ENCODE measurements at regions not wholly inside any gene's neighbourhood (a gene's known extent, or its start where the extent isn't known, plus 50 kb on each side); places are given as distances from the start of the nearest gene placed in this dataset.

DNA sequence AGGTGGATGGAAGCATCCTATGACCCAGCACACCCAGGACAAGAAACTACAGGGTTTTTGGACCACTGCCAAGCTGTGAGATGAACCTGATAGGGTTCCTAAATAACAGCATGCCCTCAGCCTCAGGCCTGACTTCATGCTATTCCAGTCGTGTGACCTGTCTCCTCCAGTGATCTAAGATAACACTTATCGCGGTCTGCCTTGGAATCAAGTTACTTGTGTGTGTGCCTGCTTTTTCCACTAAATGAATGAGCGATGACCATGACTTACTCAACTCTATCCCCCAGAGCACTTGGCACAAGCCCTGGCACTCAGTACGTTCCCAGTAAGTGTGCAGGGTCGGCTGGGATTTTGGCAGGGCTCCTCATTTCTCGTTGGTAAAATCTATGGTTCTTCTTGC lies 172.7 kb upstream of the TP63 start (continued):
- TF ChIP-seq, protein P1, sequence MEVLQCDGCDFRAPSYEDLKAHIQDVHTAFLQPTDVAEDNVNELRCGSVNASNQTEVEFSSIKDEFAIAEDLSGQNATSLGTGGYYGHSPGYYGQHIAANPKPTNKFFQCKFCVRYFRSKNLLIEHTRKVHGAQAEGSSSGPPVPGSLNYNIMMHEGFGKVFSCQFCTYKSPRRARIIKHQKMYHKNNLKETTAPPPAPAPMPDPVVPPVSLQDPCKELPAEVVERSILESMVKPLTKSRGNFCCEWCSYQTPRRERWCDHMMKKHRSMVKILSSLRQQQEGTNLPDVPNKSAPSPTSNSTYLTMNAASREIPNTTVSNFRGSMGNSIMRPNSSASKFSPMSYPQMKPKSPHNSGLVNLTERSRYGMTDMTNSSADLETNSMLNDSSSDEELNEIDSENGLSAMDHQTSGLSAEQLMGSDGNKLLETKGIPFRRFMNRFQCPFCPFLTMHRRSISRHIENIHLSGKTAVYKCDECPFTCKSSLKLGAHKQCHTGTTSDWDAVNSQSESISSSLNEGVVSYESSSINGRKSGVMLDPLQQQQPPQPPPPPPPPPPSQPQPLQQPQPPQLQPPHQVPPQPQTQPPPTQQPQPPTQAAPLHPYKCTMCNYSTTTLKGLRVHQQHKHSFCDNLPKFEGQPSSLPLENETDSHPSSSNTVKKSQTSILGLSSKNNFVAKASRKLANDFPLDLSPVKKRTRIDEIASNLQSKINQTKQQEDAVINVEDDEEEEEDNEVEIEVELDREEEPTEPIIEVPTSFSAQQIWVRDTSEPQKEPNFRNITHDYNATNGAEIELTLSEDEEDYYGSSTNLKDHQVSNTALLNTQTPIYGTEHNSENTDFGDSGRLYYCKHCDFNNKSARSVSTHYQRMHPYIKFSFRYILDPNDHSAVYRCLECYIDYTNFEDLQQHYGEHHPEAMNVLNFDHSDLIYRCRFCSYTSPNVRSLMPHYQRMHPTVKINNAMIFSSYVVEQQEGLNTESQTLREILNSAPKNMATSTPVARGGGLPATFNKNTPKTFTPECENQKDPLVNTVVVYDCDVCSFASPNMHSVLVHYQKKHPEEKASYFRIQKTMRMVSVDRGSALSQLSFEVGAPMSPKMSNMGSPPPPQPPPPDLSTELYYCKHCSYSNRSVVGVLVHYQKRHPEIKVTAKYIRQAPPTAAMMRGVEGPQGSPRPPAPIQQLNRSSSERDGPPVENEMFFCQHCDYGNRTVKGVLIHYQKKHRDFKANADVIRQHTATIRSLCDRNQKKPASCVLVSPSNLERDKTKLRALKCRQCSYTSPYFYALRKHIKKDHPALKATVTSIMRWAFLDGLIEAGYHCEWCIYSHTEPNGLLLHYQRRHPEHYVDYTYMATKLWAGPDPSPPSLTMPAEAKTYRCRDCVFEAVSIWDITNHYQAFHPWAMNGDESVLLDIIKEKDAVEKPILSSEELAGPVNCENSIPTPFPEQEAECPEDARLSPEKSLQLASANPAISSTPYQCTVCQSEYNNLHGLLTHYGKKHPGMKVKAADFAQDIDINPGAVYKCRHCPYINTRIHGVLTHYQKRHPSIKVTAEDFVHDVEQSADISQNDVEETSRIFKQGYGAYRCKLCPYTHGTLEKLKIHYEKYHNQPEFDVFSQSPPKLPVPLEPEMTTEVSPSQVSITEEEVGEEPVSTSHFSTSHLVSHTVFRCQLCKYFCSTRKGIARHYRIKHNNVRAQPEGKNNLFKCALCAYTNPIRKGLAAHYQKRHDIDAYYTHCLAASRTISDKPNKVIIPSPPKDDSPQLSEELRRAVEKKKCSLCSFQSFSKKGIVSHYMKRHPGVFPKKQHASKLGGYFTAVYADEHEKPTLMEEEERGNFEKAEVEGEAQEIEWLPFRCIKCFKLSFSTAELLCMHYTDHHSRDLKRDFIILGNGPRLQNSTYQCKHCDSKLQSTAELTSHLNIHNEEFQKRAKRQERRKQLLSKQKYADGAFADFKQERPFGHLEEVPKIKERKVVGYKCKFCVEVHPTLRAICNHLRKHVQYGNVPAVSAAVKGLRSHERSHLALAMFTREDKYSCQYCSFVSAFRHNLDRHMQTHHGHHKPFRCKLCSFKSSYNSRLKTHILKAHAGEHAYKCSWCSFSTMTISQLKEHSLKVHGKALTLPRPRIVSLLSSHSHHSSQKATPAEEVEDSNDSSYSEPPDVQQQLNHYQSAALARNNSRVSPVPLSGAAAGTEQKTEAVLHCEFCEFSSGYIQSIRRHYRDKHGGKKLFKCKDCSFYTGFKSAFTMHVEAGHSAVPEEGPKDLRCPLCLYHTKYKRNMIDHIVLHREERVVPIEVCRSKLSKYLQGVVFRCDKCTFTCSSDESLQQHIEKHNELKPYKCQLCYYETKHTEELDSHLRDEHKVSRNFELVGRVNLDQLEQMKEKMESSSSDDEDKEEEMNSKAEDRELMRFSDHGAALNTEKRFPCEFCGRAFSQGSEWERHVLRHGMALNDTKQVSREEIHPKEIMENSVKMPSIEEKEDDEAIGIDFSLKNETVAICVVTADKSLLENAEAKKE (CRISPR knock-in tag; IDR thresholded peaks at IDR 0.05) = no peak
- TF ChIP-seq STAT1 (IDR thresholded peaks at IDR 0.05; ENCODE audit: unreplicated experiment) = no peak
- no peak for TF ChIP-seq ZNF331 (CRISPR knock-in tag; IDR thresholded peaks at IDR 0.05; ENCODE audit: low read depth)
- TF ChIP-seq JUNB (IDR thresholded peaks at IDR 0.05; ENCODE audit: unreplicated experiment) = no peak
- TF ChIP-seq NANOG (IDR thresholded peaks at IDR 0.05; ENCODE audit: borderline replicate concordance) = no peak
- TF ChIP-seq CREB1 (CRISPR knock-in tag; IDR thresholded peaks at IDR 0.05; ENCODE audit: low read depth) = no peak
- TF ChIP-seq, protein P2, sequence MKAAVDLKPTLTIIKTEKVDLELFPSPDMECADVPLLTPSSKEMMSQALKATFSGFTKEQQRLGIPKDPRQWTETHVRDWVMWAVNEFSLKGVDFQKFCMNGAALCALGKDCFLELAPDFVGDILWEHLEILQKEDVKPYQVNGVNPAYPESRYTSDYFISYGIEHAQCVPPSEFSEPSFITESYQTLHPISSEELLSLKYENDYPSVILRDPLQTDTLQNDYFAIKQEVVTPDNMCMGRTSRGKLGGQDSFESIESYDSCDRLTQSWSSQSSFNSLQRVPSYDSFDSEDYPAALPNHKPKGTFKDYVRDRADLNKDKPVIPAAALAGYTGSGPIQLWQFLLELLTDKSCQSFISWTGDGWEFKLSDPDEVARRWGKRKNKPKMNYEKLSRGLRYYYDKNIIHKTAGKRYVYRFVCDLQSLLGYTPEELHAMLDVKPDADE (IDR thresholded peaks at IDR 0.05) = no peak

DNA sequence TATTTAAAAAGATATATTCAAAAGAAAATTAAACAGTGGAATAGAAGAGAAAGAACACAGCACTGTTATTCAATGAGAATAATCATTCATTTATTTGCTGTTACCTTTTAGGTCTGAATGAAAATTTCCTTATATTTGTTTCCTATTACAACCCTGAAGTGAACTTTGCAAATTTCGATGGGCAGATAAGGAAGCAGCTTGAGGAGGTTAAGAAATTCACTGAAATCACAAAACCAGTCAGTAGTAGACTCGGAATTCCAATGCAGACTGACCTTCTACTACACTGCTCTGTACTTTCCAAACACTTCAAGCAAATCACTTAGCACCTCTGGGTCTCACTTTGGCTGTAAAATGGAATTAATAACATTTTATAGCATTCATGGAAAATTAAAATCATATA lies 172.0 kb upstream of the TP63 start:
- DNase-seq (ENCODE audit: low spot score) = no peak
- no peak for ATAC-seq
- no peak overlapping the region for H3K4me3 ChIP-seq
- TF ChIP-seq, protein P2 (IDR thresholded peaks at IDR 0.05) = no peak
- no peak for TF ChIP-seq EZH2phosphoT487 (IDR thresholded peaks at IDR 0.05; ENCODE audit: unreplicated experiment)
- no peak for TF ChIP-seq POLR2AphosphoS5 (IDR thresholded peaks at IDR 0.05; ENCODE audit: low read depth)
- TF ChIP-seq ZNF331 (CRISPR knock-in tag; IDR thresholded peaks at IDR 0.05; ENCODE audit: low read depth) = no peak
- no peak for TF ChIP-seq NANOG (IDR thresholded peaks at IDR 0.05; ENCODE audit: borderline replicate concordance)
- TF ChIP-seq CREB1 (CRISPR knock-in tag; IDR thresholded peaks at IDR 0.05; ENCODE audit: low read depth) = no peak

More for the DNA sequence above, 172.0 kb upstream of the TP63 start:
- H4K20me1 ChIP-seq (replicated peaks; ENCODE audit: insufficient read depth) = no peaks in the 10 kb centered on the region
- no peak overlapping the region for H2AFZ ChIP-seq
- Mint-ChIP-seq H3K36me3 (ENCODE audit: low read depth) (no peaks in the 10 kb centered on the region; the same call in 2 of the 3 replicates), H3K27ac (no peak overlapping the region), H3K9me3 (peaks cover 8% of the 10 kb centered on the region; the same call in 1 of the 3 replicates), H3K4me3 (no peak overlapping the region), H3K27me3 (ENCODE audit: insufficient read depth, low read depth, poor library complexity) (no peaks in the 10 kb centered on the region), H3K4me1 (peaks cover 7% of the 10 kb centered on the region)
- H3K27ac ChIP-seq (ENCODE audit: low read depth) = no peak overlapping the region
- no peaks in the 10 kb centered on the region for H3K27me3 ChIP-seq (ENCODE audit: insufficient read depth)
- H3F3A ChIP-seq (replicated peaks; ENCODE audit: low read depth) = no peaks in the 10 kb centered on the region
- no peaks in the 10 kb centered on the region for H3K36me3 ChIP-seq (ENCODE audit: insufficient read depth)
- no peaks in the 10 kb centered on the region for H3K4me1 ChIP-seq (ENCODE audit: insufficient read depth)
- no peaks in the 10 kb centered on the region for H3K79me2 ChIP-seq (replicated peaks; ENCODE audit: insufficient read depth)
- H3K9me2 ChIP-seq (ENCODE audit: insufficient read depth) = no peaks in the 10 kb centered on the region
- H3K4me2 ChIP-seq = no peak overlapping the region
